C4-2B (cell line): ENCODE measurements at regions not wholly inside any gene's neighbourhood (a gene's known extent, or its start where the extent isn't known, plus 50 kb on each side); places are given as distances from the start of the nearest gene placed in this dataset.

Source experiments
- H3K27ac ChIP-seq: fragments of 450-650 bp; 2 replicates; pipeline ENCODE4 v1.5.1; 2017
- ZFX ChIP-seq: fragments of 450-650 bp; IDR thresholded peaks from 2 replicates; pipeline ENCODE4 v1.6.1; 2017
- TF ChIP-seq, protein P1 (sequence below): fragments of 450-650 bp; conservative IDR thresholded peaks from 2 replicates; pipeline ENCODE4 v1.5.1; 2017; ENCODE audit warnings: mild to moderate bottlenecking

DNA sequence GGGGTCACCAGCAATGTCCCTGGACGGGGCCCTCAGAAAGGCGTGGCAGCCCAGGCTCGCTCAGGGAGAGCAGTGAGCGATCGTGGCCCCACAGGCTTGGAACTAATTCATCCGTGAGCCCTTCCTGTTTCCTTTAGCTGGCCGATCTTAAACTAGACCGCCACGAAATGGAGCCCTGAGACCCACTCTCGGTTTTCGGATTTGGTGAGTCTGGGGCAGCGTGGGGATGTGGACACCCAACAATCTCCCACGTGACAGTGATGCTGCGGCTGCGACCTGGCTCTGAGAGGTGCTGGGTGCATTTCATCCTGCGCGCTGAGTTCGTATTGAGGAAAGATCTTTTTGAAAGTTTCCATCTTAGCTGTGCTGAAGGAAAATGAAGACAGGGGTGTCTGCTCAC is 501.3 kb upstream of the B3GAT1 start:
- TF ChIP-seq, protein P1, sequence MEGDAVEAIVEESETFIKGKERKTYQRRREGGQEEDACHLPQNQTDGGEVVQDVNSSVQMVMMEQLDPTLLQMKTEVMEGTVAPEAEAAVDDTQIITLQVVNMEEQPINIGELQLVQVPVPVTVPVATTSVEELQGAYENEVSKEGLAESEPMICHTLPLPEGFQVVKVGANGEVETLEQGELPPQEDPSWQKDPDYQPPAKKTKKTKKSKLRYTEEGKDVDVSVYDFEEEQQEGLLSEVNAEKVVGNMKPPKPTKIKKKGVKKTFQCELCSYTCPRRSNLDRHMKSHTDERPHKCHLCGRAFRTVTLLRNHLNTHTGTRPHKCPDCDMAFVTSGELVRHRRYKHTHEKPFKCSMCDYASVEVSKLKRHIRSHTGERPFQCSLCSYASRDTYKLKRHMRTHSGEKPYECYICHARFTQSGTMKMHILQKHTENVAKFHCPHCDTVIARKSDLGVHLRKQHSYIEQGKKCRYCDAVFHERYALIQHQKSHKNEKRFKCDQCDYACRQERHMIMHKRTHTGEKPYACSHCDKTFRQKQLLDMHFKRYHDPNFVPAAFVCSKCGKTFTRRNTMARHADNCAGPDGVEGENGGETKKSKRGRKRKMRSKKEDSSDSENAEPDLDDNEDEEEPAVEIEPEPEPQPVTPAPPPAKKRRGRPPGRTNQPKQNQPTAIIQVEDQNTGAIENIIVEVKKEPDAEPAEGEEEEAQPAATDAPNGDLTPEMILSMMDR: no peak
- TF ChIP-seq ZFX: no peak
- no peak overlapping the region for H3K27ac ChIP-seq

DNA sequence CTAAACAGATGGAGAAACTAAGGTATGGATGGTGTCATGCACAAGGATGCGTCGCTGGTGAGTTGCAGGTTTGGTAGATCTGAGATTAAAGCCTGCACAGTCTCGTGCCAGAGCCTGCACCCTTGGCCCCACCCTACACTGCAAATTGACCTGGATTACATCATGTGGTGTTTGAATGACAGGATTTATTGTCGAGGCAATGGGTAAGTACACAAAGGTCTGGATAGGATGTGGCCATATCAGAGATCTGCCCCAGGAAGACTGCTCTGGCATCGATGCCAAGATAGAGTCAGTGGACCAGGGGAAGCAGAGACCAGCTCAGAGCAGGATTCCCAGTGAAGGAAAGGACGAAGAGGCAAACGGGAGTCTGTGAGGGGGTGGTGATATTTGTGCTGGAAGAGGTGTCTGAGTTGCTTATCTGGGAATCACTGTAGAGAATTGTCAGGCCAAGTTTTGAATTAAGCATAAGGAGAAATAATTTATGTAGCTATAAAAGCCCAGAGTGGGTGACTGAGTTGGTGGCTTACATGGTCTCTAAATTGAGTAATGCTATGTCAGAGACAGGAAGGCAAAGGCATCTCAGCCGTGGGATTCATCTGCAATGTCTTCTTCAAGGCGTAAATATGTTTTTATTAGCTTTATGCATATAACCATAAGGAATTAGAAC is 499.6 kb upstream of the B3GAT1 start:
- no peak overlapping the region for H3K27ac ChIP-seq
- no peak for TF ChIP-seq ZFX
- TF ChIP-seq, protein P1: no peak

DNA sequence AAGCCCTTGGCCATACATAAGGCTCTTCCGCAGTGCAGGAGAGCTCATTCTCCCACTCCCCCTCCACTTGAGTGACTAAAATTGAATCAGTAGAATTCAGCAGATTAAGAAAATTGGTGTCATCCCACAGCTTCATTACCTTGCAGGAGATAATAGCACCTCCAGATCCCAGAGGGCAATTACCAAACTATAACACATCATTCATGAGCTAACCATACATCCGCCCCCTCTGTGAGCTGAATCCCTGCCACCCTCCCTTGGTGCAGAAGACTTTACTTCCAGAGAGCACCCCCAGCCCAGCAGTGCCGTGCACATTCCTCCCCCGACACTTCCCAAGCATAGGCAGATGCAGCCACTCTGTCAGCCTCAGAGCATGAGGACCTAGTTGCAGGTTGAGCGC is 496.5 kb upstream of the B3GAT1 start:
- no peak for TF ChIP-seq ZFX
- TF ChIP-seq, protein P1: no peak
- no peak overlapping the region for H3K27ac ChIP-seq

DNA sequence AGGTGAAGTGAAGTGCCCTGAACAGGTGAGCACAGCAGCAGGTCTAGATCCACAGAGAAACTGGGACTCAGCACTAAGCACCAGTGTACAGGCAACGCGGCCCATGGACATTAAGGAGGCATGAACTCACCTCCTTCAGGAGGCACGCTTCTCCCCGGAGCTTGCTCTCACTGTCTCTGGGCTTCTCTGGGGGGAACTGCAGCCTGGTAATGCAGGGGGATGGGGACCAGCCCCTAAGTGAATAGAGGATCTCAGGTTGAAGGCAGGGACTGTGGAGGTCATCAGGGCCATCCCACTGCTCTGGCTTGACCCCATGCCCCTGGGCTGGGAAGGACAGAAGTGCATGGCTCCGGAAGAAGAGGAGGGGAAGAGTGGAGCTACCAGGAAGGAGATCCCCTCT is 495.6 kb upstream of the B3GAT1 start:
- TF ChIP-seq ZFX: no peak
- TF ChIP-seq, protein P1: no peak
- H3K27ac ChIP-seq: no peak overlapping the region

DNA sequence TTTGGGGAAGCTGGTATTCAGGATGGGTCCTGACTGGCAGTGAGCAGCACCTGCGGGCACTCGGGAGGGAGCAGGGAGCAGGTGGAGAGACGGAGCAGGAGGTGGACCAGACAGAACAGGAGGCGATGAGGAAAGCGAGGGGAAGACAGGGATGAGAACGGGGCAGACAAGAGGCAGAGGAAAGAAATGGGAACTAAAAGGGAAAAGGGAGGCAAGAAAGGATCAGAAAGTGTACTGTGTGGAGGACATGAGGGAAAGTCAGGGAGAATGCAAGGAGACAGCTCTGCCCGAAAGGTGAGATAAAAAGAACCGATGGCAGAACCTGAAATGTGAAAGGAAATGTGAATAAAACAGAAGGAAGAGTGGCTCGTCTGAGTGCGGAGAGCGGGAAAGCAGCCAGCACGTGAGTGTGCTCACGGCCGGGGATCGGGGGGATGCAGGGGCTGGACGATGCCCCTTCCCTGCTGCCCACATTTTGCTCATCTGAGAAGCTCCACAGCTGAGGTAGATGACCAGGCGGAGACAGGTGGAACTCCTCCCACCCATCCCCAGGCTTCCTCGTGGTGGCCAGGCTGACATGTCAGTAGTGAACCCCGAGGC is 494.4 kb upstream of the B3GAT1 start:
- no peak overlapping the region for H3K27ac ChIP-seq
- no peak for TF ChIP-seq ZFX
- TF ChIP-seq, protein P1: no peak

DNA sequence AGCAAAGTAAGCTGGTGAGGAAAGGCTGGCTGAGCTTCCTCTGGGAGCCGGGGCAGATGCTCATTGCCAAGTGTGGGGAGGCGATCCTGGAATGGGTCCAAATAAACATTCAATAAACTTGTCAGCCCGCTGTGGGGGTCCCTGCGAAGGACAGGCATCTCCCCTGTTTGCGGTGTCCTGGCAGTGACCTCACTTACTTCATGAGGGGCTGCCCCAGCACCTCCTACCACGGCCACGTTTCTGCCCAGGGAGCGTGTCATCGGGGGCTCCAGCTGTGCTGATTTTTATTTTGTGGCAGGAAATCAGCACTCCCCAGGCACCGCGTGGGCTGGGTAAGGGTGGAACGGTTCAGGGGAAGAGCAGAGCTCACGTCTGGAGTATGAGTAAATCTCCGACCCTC is 493.9 kb upstream of the B3GAT1 start:
- no peak overlapping the region for H3K27ac ChIP-seq

DNA sequence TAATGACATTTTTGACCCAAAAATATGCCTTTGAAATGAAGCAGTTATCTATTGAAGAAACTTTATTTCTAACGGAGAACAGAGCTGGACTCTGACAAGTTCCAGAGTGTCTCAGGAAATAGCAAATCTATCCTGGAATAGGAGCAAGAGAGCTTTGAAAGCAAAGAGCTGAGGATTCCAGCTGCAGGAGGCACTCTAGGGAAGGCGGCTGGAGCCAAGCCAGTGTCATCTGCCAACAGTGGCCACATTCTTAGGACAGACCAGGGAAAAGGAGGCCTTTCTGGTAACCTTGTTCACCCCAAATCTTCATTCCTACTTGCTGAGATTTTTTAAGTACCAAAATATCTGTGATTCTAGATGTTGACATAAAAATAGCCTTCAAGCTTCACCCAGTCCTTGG is 493.5 kb upstream of the B3GAT1 start:
- no peak overlapping the region for H3K27ac ChIP-seq
- TF ChIP-seq, protein P1: no peak
- no peak for TF ChIP-seq ZFX

More for the DNA sequence above, 493.9 kb upstream of the B3GAT1 start:
- TF ChIP-seq, protein P1: no peak
